SK-N-SH treated with all-trans-retinoic acid at 6 μM for 48 hours (cell line): ENCODE measurements at regions not wholly inside any gene's neighbourhood (a gene's known extent, or its start where the extent isn't known, plus 50 kb on each side); places are given as distances from the start of the nearest gene placed in this dataset.
"Not testable (repeated sequence)": the region's sequence is repeated elsewhere in the genome, so short reads cannot be mapped to it uniquely, and the experiment has no call there.

Experiments used
- ATAC-seq: fragments of 200-7000 bp; cut with Tn5 transposase; 3 replicates; pipeline ENCODE4 v1.9.1; 2020; ENCODE audit warnings: mild to moderate bottlenecking, moderate library complexity
- ARNTL ChIP-seq: fragments of 450-650 bp; formaldehyde crosslinking; IDR thresholded peaks from 2 replicates; pipeline ENCODE4 v1.5.0; 2020; ENCODE audit warnings: low read depth, mild to moderate bottlenecking, moderate library complexity, borderline replicate concordance
- CSDC2 ChIP-seq: fragments of 250-450 bp; sonication (Bioruptor Pico); IDR thresholded peaks from 2 replicates; pipeline ENCODE4 v1.5.0; 2020; ENCODE audit warnings: mild to moderate bottlenecking, moderate library complexity
- GLIS3 ChIP-seq: fragments of 250-450 bp; sonication (Bioruptor Pico); IDR thresholded peaks from 2 replicates; pipeline ENCODE4 v1.5.0; 2020; ENCODE audit warnings: mild to moderate bottlenecking, moderate library complexity
- ISL1 ChIP-seq: fragments of 250-450 bp; sonication (Bioruptor Pico); IDR thresholded peaks from 2 replicates; pipeline ENCODE4 v2.1.2; 2022; ENCODE audit warnings: mild to moderate bottlenecking, moderate library complexity
- OSR1 ChIP-seq: fragments of 250-450 bp; sonication (Bioruptor Pico); IDR thresholded peaks from 2 replicates; pipeline ENCODE4 v1.8.0; 2022; ENCODE audit warnings: moderate library complexity, mild to moderate bottlenecking, inconsistent platforms
- RARB ChIP-seq: fragments of 250-450 bp; sonication (Bioruptor Pico); IDR thresholded peaks from 2 replicates; pipeline ENCODE4 v1.8.0; 2021; ENCODE audit warnings: mild to moderate bottlenecking, moderate library complexity
- TCF4 ChIP-seq: fragments of 250-450 bp; sonication (Bioruptor Pico); IDR thresholded peaks from 2 replicates; pipeline ENCODE4 v1.8.0; 2021; ENCODE audit warnings: mild to moderate bottlenecking, moderate library complexity, borderline replicate concordance
- TOX ChIP-seq: fragments of 250-450 bp; sonication (Bioruptor Pico); IDR thresholded peaks from 2 replicates; pipeline ENCODE4 v1.8.0; 2021; ENCODE audit warnings: mild to moderate bottlenecking, moderate library complexity, borderline replicate concordance
- ZC3H10 ChIP-seq: fragments of 250-450 bp; sonication (Bioruptor Pico); IDR thresholded peaks from 2 replicates; pipeline ENCODE4 v1.5.1; 2021; ENCODE audit warnings: mild to moderate bottlenecking, moderate library complexity
- ZNF8 ChIP-seq: fragments of 450-650 bp; formaldehyde crosslinking; IDR thresholded peaks from 2 replicates; pipeline ENCODE4 v1.5.0; 2020; ENCODE audit warnings: mild to moderate bottlenecking, moderate library complexity
- TF ChIP-seq, protein P1 (sequence below): fragments of 250-450 bp; sonication (Bioruptor Pico); IDR thresholded peaks from 2 replicates; pipeline ENCODE4 v1.5.1; 2020; ENCODE audit warnings: low read depth, mild to moderate bottlenecking, moderate library complexity
- TF ChIP-seq, protein P2 (sequence below): fragments of 250-450 bp; sonication (Bioruptor Pico); IDR thresholded peaks from 2 replicates; pipeline ENCODE4 v1.8.0; 2020; ENCODE audit warnings: mild to moderate bottlenecking, moderate library complexity, borderline replicate concordance
- TF ChIP-seq, protein P3 (sequence below): fragments of 250-450 bp; sonication (Bioruptor Pico); IDR thresholded peaks from 2 replicates; pipeline ENCODE4 v1.8.0; 2021; ENCODE audit warnings: low read depth, mild to moderate bottlenecking, moderate library complexity, borderline replicate concordance
- TF ChIP-seq, protein P4 (sequence below): fragments of 250-450 bp; sonication (Bioruptor Pico); IDR thresholded peaks from 2 replicates; pipeline ENCODE4 v1.5.0; 2020; ENCODE audit warnings: mild to moderate bottlenecking, moderate library complexity

DNA sequence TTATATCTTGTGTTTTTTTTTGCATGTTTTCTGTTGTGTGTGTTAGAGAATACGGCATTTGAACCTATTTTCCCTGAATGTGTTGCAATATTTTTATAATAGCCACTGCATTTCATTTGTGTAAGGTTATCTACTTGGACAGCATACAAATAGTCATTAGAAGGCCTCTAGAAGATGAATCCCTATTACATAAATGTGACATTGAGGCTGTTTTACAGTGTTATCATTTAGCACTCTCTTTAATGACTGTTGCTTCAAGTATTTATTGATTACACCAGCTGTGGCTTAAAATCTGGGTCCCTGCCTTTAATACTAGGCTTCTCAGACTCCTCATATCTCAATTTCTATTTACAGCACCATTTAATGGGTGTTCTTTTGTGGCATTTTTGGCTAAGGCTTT is 465.8 kb downstream of the FRK start:
- no peak for TF ChIP-seq TOX (CRISPR knock-in tag)

DNA sequence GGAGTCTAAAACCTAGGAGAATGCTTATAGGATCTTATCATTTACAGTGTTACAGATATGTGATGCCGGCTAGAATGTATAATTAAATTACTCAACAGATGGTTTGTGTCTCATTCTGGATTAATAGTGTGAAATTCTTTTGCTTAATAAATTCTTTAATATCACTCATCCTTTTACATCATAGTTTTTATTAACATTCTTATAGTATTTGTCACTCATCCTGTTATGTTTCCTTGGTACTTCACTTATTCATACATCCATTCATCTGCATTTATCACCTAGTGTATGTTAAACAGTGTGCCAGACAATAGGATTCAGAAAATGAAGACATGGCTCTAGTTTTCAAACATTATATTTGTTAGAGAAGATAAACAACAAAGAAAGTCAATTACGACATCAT is 468.7 kb downstream of the FRK start:
- TF ChIP-seq ZC3H10 (CRISPR knock-in tag): no peak
- TF ChIP-seq, protein P1, sequence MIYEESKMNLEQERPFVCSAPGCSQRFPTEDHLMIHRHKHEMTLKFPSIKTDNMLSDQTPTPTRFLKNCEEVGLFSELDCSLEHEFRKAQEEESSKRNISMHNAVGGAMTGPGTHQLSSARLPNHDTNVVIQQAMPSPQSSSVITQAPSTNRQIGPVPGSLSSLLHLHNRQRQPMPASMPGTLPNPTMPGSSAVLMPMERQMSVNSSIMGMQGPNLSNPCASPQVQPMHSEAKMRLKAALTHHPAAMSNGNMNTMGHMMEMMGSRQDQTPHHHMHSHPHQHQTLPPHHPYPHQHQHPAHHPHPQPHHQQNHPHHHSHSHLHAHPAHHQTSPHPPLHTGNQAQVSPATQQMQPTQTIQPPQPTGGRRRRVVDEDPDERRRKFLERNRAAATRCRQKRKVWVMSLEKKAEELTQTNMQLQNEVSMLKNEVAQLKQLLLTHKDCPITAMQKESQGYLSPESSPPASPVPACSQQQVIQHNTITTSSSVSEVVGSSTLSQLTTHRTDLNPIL (CRISPR knock-in tag): 0 out of 2 replicates have a peak, but pooled peaks have one; percentile 22
- TF ChIP-seq, protein P2, sequence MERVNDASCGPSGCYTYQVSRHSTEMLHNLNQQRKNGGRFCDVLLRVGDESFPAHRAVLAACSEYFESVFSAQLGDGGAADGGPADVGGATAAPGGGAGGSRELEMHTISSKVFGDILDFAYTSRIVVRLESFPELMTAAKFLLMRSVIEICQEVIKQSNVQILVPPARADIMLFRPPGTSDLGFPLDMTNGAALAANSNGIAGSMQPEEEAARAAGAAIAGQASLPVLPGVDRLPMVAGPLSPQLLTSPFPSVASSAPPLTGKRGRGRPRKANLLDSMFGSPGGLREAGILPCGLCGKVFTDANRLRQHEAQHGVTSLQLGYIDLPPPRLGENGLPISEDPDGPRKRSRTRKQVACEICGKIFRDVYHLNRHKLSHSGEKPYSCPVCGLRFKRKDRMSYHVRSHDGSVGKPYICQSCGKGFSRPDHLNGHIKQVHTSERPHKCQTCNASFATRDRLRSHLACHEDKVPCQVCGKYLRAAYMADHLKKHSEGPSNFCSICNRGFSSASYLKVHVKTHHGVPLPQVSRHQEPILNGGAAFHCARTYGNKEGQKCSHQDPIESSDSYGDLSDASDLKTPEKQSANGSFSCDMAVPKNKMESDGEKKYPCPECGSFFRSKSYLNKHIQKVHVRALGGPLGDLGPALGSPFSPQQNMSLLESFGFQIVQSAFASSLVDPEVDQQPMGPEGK (CRISPR knock-in tag): no peak
- TF ChIP-seq ZNF8 (CRISPR knock-in tag): no peak
- peak; percentile 73 for TF ChIP-seq ISL1
- no peak for TF ChIP-seq GLIS3 (CRISPR knock-in tag)
- TF ChIP-seq OSR1 (CRISPR knock-in tag): no peak
- TF ChIP-seq RARB (CRISPR knock-in tag): no peak
- TF ChIP-seq, protein P3, sequence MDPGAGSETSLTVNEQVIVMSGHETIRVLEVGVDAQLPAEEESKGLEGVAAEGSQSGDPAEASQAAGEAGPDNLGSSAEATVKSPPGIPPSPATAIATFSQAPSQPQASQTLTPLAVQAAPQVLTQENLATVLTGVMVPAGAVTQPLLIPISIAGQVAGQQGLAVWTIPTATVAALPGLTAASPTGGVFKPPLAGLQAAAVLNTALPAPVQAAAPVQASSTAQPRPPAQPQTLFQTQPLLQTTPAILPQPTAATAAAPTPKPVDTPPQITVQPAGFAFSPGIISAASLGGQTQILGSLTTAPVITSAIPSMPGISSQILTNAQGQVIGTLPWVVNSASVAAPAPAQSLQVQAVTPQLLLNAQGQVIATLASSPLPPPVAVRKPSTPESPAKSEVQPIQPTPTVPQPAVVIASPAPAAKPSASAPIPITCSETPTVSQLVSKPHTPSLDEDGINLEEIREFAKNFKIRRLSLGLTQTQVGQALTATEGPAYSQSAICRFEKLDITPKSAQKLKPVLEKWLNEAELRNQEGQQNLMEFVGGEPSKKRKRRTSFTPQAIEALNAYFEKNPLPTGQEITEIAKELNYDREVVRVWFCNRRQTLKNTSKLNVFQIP (CRISPR knock-in tag): no peak
- no peak for TF ChIP-seq CSDC2 (CRISPR knock-in tag)
- ATAC-seq: no peak

More for the DNA sequence above, 465.8 kb downstream of the FRK start:
- no peak for ATAC-seq

DNA sequence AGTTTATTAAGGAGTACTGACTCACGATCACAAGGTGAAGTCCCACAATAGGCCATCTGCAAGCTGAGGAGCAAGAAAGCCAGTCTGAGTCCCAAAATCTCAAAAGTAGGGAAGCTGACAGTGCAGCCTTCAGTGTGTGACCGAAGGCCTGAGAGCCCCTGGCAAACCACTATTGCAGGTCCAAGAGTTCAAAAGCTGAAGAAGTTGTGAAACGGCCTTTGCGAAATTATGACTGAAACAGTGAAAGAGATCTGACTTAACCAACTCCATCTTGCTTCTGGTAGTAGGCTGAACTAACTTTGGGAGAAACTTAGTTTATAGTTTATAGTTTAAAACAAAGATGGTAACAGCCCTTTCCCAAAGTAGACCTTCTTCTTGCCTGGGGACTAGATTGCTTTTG is 471.6 kb downstream of the FRK start:
- ATAC-seq: not testable (repeated sequence)

DNA sequence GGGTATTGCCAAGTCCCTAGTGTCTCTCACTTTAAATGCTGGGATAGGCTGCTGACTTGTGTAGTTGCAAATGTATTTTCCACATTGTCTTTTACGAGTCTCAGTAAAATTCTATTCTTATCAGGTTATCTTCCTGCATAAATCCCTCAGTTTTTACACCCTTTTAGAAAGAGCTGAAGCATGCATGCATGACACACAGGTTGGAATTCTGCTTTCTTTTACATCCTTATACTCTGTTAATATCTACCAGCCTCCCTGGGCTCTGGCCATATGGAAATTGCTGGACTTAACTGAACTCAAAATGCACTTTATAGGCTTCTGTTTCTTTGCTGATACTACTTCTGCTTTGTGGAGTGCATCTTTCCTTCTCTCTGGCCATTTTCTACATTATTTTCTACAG is 477.4 kb downstream of the FRK start:
- TF ChIP-seq OSR1 (CRISPR knock-in tag) (no peak), TCF4 (CRISPR knock-in tag) (no peak)
- ATAC-seq: no peak

DNA sequence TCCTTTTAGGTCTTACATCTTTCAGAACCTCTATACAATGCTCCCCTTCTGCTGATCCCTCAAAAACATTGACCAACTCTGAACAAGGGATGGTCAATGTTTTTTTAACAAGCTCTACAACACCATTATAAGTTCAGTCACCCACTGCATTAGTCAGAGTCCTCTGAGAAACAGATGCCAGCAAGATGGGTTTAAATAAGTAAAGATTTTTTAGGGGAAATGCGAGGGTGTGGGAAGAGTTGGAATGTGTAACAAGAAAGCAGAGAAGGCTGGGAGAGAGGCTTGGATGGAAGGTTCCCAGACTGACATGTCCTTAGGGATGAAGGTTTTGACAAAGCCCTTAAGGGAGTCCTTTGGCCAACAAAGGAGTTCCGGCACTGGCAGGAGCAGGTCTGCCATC is 478.3 kb downstream of the FRK start:
- TF ChIP-seq, protein P4, sequence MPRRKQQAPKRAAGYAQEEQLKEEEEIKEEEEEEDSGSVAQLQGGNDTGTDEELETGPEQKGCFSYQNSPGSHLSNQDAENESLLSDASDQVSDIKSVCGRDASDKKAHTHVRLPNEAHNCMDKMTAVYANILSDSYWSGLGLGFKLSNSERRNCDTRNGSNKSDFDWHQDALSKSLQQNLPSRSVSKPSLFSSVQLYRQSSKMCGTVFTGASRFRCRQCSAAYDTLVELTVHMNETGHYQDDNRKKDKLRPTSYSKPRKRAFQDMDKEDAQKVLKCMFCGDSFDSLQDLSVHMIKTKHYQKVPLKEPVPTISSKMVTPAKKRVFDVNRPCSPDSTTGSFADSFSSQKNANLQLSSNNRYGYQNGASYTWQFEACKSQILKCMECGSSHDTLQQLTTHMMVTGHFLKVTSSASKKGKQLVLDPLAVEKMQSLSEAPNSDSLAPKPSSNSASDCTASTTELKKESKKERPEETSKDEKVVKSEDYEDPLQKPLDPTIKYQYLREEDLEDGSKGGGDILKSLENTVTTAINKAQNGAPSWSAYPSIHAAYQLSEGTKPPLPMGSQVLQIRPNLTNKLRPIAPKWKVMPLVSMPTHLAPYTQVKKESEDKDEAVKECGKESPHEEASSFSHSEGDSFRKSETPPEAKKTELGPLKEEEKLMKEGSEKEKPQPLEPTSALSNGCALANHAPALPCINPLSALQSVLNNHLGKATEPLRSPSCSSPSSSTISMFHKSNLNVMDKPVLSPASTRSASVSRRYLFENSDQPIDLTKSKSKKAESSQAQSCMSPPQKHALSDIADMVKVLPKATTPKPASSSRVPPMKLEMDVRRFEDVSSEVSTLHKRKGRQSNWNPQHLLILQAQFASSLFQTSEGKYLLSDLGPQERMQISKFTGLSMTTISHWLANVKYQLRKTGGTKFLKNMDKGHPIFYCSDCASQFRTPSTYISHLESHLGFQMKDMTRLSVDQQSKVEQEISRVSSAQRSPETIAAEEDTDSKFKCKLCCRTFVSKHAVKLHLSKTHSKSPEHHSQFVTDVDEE: no peak
- TF ChIP-seq ARNTL (CRISPR knock-in tag) (no peak), GLIS3 (CRISPR knock-in tag) (no peak)
- TF ChIP-seq, protein P2 (CRISPR knock-in tag): no peak
- ATAC-seq: no peak

DNA sequence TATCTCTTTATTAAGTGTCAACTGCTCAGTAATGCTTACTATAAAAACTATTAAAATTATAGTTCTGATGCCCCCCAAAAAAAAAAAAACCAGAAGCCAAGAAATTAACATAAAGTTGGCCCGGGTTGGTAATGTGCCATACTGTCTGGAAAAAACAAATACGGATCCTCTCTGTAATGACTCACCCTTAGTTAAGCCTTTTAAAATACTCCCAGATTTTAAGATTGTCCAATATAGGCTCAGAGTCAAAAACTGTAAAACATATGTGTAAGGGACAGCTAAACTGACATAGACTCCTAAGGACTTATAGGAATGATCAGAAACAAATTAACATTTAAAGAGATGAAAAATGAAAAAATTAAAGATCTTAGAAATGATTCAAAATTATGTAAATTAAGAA is 481.1 kb downstream of the FRK start:
- ATAC-seq: not testable (repeated sequence)
